ENCODE measurements at regions not wholly inside any gene's neighbourhood (a gene's known extent, or its start where the extent isn't known, plus 50 kb on each side); places are given as distances from the start of the nearest gene placed in this dataset.

GRCh38 chr4:31125496-31125895 lies 405.3 kb downstream of the PCDH7 start:
- DNase-seq (ENCODE audit: low read depth, low spot score) = no peak
- ChIA-PET CTCF (no interaction called here), POLR2A (no interaction called here)
- TF ChIP-seq CTCF (IDR thresholded peaks at IDR 0.05; ENCODE audit: insufficient read depth, low read length, missing control alignments) = no peak
- H3K4me3 ChIP-seq (ENCODE audit: low read depth, low read length) = no peak overlapping the region

- DNase-seq (ENCODE audit: low read depth, low spot score) = no peak
- ChIA-PET CTCF (no interaction called here), POLR2A (no interaction called here)
- H3K4me3 ChIP-seq (ENCODE audit: low read depth, low read length) = no peak overlapping the region
- no peak for TF ChIP-seq CTCF (IDR thresholded peaks at IDR 0.05; ENCODE audit: insufficient read depth, low read length, missing control alignments)
These were observed 406.8 kb downstream of the PCDH7 start for GRCh38 chr4:31126881-31127398.

DNA sequence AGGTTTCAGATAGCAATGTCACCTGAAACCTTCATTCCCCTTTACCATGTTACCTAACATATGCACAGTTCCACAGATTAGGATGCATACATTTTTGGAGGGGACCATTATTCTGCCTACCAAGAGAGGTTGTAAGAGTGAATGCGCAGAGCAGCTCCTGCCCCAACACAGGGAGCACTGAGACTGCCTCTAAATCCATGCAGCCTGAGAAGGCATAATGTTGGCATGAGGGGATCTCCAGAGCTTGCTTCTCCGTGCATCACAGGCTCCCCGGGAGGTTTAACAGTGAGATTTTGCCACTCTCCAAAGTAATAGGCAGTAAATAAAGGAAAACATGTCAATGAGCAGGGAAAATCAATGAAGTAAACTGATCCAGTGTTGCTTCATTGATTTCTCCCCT lies 410.8 kb downstream of the PCDH7 start:
- DNase-seq (ENCODE audit: low read depth, low spot score) = no peak
- ChIA-PET CTCF (no interaction called here), POLR2A (no interaction called here)
- TF ChIP-seq CTCF (IDR thresholded peaks at IDR 0.05; ENCODE audit: insufficient read depth, low read length, missing control alignments) = no peak
- H3K4me3 ChIP-seq (ENCODE audit: low read depth, low read length) = no peak overlapping the region

GRCh38 chr4:31134720-31135119 lies 414.6 kb downstream of the PCDH7 start:
- H3K4me3 ChIP-seq (ENCODE audit: low read depth, low read length) = no peak overlapping the region
- POLR2A ChIA-PET = no interaction called here
- CTCF ChIA-PET = no interaction called here
- no peak for DNase-seq (ENCODE audit: low read depth, low spot score)
- no peak for TF ChIP-seq CTCF (IDR thresholded peaks at IDR 0.05; ENCODE audit: insufficient read depth, low read length, missing control alignments)

- ChIA-PET CTCF (no interaction called here), POLR2A (no interaction called here)
- no peak for DNase-seq (ENCODE audit: low read depth, low spot score)
- no peak for TF ChIP-seq CTCF (IDR thresholded peaks at IDR 0.05; ENCODE audit: insufficient read depth, low read length, missing control alignments)
- H3K4me3 ChIP-seq (ENCODE audit: low read depth, low read length) = no peak overlapping the region
These were observed 419.6 kb downstream of the PCDH7 start for GRCh38 chr4:31139767-31140166.

GRCh38 chr4:31141095-31141831 lies 421.1 kb downstream of the PCDH7 start:
- DNase-seq (ENCODE audit: low read depth, low spot score) = no peak
- H3K4me3 ChIP-seq (ENCODE audit: low read depth, low read length) = no peak overlapping the region
- CTCF ChIA-PET = interaction anchor here (0.9 kb wide), 1 partner anchor 7 kb away, joined by 3 read pairs; no protein-coding TSS in a partner anchor
- TF ChIP-seq CTCF (IDR thresholded peaks at IDR 0.05; ENCODE audit: insufficient read depth, low read length, missing control alignments) = no peak
- POLR2A ChIA-PET = no interaction called here
